Loucy (cell line): ENCODE measurements at regions not wholly inside any gene's neighbourhood (a gene's known extent, or its start where the extent isn't known, plus 50 kb on each side); places are given as distances from the start of the nearest gene placed in this dataset.

Experiments used
- CTCF ChIP-seq: fragments of 200-600 bp; sonication (generic); conservative IDR thresholded peaks from 2 replicates; pipeline ENCODE4 v1.5.1; 2014; ENCODE audit warnings: mild to moderate bottlenecking, antibody characterized with exemption, low read length
- EZH2phosphoT487 ChIP-seq: fragments of 200-600 bp; IDR thresholded peaks from 2 replicates; pipeline ENCODE4 v1.6.1; 2018; ENCODE audit warnings: antibody characterized with exemption, mild to moderate bottlenecking, moderate library complexity, borderline replicate concordance

GRCh38 chr6:30424549-30424948 is 64.8 kb upstream of the HLA-E start:
- TF ChIP-seq CTCF (no peak), EZH2phosphoT487 (no peak)
